ENCODE measurements at regions not wholly inside any gene's neighbourhood (a gene's known extent, or its start where the extent isn't known, plus 50 kb on each side); places are given as distances from the start of the nearest gene placed in this dataset.
"Not testable (repeated sequence)": the region's sequence is repeated elsewhere in the genome, so short reads cannot be mapped to it uniquely, and the experiment has no call there.

GRCh38 chr17:20771104-20771503, 191.6 kb downstream of the CDRT15L2 start:
- no peak for DNase-seq

GRCh38 chr17:20774472-20775135, 195.1 kb downstream of the CDRT15L2 start:
- DNase-seq, result no peak

- DNase-seq, result no peak
Observed at GRCh38 chr17:20775331-20775730, 195.8 kb downstream of the CDRT15L2 start.

GRCh38 chr17:20779521-20779920, 200.0 kb downstream of the CDRT15L2 start:
- no peak for DNase-seq

- no peak for DNase-seq
Observed at GRCh38 chr17:20781260-20781659, 201.7 kb downstream of the CDRT15L2 start.

GRCh38 chr17:20781869-20782268, 202.3 kb downstream of the CDRT15L2 start:
- DNase-seq, result not testable (repeated sequence)

GRCh38 chr17:20783091-20783490, 203.6 kb downstream of the CDRT15L2 start:
- DNase-seq, result no peak

GRCh38 chr17:20784100-20784665, 204.7 kb downstream of the CDRT15L2 start:
- no peak for DNase-seq

GRCh38 chr17:20787281-20787680, 207.8 kb downstream of the CDRT15L2 start:
- no peak for DNase-seq

GRCh38 chr17:20791626-20792025, 212.1 kb downstream of the CDRT15L2 start:
- no peak for DNase-seq

GRCh38 chr17:20794532-20794931, 215.0 kb downstream of the CDRT15L2 start:
- not testable (repeated sequence) for DNase-seq

- DNase-seq, result no peak
Observed at GRCh38 chr17:20797292-20797691, 217.8 kb downstream of the CDRT15L2 start.

GRCh38 chr17:20800146-20800545, 220.6 kb downstream of the CDRT15L2 start:
- no peak for DNase-seq

- no peak for DNase-seq
Observed at GRCh38 chr17:20805751-20806150, 226.2 kb downstream of the CDRT15L2 start.

GRCh38 chr17:20807566-20807965, 228.0 kb downstream of the CDRT15L2 start:
- not testable (repeated sequence) for DNase-seq

GRCh38 chr17:20815410-20815809, 227.4 kb downstream of the USP22 start:
- not testable (repeated sequence) for DNase-seq

GRCh38 chr17:20823905-20824304, 218.9 kb downstream of the USP22 start:
- DNase-seq, result no peak

GRCh38 chr17:20825539-20825938, 217.3 kb downstream of the USP22 start:
- no peak for DNase-seq

- DNase-seq, result not testable (repeated sequence)
Observed at GRCh38 chr17:20840453-20840852, 202.4 kb downstream of the USP22 start.

GRCh38 chr17:20840987-20841865, 201.6 kb downstream of the USP22 start:
- not testable (repeated sequence) for DNase-seq

GRCh38 chr17:20842012-20842411, 200.8 kb downstream of the USP22 start:
- not testable (repeated sequence) for DNase-seq

GRCh38 chr17:20843261-20843660, 199.6 kb downstream of the USP22 start:
- DNase-seq, result not testable (repeated sequence)

- not testable (repeated sequence) for DNase-seq
Observed at GRCh38 chr17:20843799-20844553, 198.8 kb downstream of the USP22 start.
